ENCODE measurements at regions not wholly inside any gene's neighbourhood (a gene's known extent, or its start where the extent isn't known, plus 50 kb on each side); places are given as distances from the start of the nearest gene placed in this dataset.
"Not testable (repeated sequence)": the region's sequence is repeated elsewhere in the genome, so short reads cannot be mapped to it uniquely, and the experiment has no call there.

DNA sequence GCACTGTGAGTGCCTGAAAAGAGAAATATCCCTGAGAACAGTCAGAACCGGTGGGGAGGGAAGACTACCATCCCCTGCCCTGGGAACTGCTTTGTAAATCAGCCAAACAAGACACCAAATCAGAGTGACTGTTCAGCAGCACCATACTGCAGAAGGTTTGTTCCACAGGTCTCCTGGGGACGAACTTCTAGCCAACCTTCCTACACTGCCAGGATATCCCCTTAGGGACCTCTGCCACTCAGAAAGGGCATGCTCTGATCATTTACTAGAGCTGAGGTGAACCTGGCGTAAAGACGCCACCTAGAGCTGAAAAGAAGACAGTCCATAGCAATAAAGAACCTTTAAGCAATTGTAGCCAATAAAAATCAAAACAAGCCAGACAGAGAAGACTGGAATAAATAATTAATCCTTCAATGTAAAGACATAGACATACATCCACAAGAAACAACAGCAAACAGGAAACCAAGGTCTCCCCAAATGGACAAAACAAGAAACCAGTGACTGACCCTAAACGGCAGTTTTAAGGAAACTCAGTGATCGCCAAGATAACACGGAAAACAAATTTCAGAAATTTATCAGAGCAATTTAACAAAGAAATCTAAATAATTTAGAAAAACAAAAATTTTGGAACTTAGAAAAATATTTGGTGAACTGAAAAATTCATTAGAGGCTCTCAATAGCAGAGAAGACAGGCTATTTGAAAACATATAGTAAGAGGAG, 228.1 kb upstream of the AMIGO2 start (continued):
- TF ChIP-seq RAD21 (IDR thresholded peaks at IDR 0.05; ENCODE audit: low read length): peak; percentile 57
- peak; percentile 72 for TF ChIP-seq CTCF (IDR thresholded peaks at IDR 0.05)
- no peak for TF ChIP-seq YY1 (IDR thresholded peaks at IDR 0.05; ENCODE audit: low read depth)
- no peak for TF ChIP-seq SIN3A (IDR thresholded peaks at IDR 0.05; ENCODE audit: borderline replicate concordance, low read depth, low read length)
- TF ChIP-seq, protein P1, sequence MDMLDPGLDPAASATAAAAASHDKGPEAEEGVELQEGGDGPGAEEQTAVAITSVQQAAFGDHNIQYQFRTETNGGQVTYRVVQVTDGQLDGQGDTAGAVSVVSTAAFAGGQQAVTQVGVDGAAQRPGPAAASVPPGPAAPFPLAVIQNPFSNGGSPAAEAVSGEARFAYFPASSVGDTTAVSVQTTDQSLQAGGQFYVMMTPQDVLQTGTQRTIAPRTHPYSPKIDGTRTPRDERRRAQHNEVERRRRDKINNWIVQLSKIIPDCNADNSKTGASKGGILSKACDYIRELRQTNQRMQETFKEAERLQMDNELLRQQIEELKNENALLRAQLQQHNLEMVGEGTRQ (IDR thresholded peaks at IDR 0.05; ENCODE audit: borderline replicate concordance, low read depth, low read length): no peak
- no peak for TF ChIP-seq TEAD4 (IDR thresholded peaks at IDR 0.05; ENCODE audit: borderline replicate concordance, insufficient read depth)

DNA sequence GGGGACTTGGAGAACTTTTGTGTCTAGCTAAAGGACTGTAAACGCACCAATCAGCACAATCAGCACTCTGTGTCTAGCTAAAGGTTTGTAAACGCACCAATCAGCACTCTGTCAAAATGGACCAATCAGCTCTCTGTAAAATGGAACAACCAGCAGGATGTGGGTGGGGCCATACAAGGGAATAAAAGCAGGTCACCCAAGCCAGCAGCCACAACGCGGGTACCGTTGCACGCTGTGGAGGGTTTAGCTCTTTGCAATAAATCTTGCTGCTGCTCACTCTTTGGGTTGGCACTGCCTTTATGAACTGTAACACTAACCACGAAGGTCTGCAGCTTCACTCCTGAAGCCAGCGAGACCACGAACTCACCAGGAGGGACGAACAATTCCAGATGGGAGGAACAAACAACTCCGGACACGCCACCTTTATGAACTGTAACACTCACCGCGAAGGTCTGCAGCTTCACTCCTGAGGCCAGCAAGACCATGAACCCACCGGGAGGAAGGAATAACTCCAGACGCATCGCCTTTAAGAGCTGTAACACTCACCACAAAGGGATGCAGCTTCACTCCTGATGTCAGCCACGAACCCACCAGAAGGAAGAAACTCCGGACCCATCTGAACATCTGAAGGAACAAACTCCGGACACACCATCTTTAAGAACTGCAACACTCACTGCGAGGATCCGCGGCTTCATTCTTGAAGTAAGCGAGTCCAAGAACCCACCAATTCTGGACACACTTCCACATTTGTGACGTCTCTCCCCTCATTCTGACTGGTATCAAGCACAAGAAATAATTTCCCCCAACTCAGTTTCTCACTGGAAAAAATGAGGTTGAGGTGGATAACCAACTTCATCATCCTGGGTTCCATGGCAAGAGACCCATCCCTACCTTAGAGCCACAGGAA, 227.3 kb upstream of the AMIGO2 start:
- 48% methylated on average over 25 of the region's 25 CpGs for WGBS (ENCODE audit: low lambda C conversion rate)
- H3K9ac ChIP-seq; H4K20me1 ChIP-seq (ENCODE audit: insufficient read depth); DNase-seq; H3K9me2 ChIP-seq; H3K4me1 ChIP-seq (ENCODE audit: control insufficient read depth in 1 of 2, insufficient read depth in 2 of 2, low read depth in 1 of 2, low read length in 1 of 2); H2AFZ ChIP-seq (ENCODE audit: low read depth); H3K36me3 ChIP-seq (replicated peaks in 1 of 2; ENCODE audit: control insufficient read depth in 1 of 2, insufficient read depth in 2 of 2, low read length in 1 of 2); H3K4me3 ChIP-seq (ENCODE audit: low read depth in 2 of 2, low read length in 1 of 2); H3K79me2 ChIP-seq (ENCODE audit: insufficient read depth); H3K27ac ChIP-seq (ENCODE audit: low read depth in 2 of 2, low read length in 1 of 2); H3K4me2 ChIP-seq; H3K9me3 ChIP-seq; POLR2A ChIA-PET; H3F3A ChIP-seq (replicated peaks; ENCODE audit: insufficient read depth): not testable (repeated sequence)
- CTCF ChIA-PET: interaction anchor here (1.0 kb wide), 1 partner anchor 274 kb away, joined by 3 read pairs; no protein-coding TSS in a partner anchor
- H3K27me3 ChIP-seq (ENCODE audit: insufficient read depth): peaks cover 11% of the 10 kb centered on the region; the same call in 1 of the 2 replicates

- H3K4me2 ChIP-seq: no peak overlapping the region
- no peak overlapping the region for H3K4me3 ChIP-seq (ENCODE audit: low read depth in 2 of 2, low read length in 1 of 2)
- peaks cover 5% of the 10 kb centered on the region for H3F3A ChIP-seq (replicated peaks; ENCODE audit: insufficient read depth)
- H3K9me2 ChIP-seq: no peaks in the 10 kb centered on the region
- H3K27me3 ChIP-seq (ENCODE audit: insufficient read depth): peaks cover 11% of the 10 kb centered on the region; the same call in 1 of the 2 replicates
- H3K27ac ChIP-seq (ENCODE audit: low read depth in 2 of 2, low read length in 1 of 2): no peak overlapping the region
- no peaks in the 10 kb centered on the region for H3K4me1 ChIP-seq (ENCODE audit: control insufficient read depth in 1 of 2, insufficient read depth in 2 of 2, low read depth in 1 of 2, low read length in 1 of 2)
- 60% methylated on average over 21 of the region's 22 CpGs for WGBS (ENCODE audit: low lambda C conversion rate)
- no peaks in the 10 kb centered on the region for H4K20me1 ChIP-seq (ENCODE audit: insufficient read depth)
- H3K36me3 ChIP-seq (replicated peaks in 1 of 2; ENCODE audit: control insufficient read depth in 1 of 2, insufficient read depth in 2 of 2, low read length in 1 of 2): no peaks in the 10 kb centered on the region
- ChIA-PET CTCF (no interaction called here), POLR2A (no interaction called here)
- H3K79me2 ChIP-seq (ENCODE audit: insufficient read depth): no peaks in the 10 kb centered on the region
- H3K9me3 ChIP-seq: no peaks in the 10 kb centered on the region
- H2AFZ ChIP-seq (ENCODE audit: low read depth): no peak overlapping the region
- DNase-seq: no peak
- TF ChIP-seq TAF1 (IDR thresholded peaks at IDR 0.05; ENCODE audit: borderline replicate concordance, low read depth, low read length) (no peak), JUND (IDR thresholded peaks at IDR 0.05) (no peak), EZH2phosphoT487 (IDR thresholded peaks at IDR 0.05; ENCODE audit: borderline replicate concordance, low read depth) (no peak), MAX (IDR thresholded peaks at IDR 0.05; ENCODE audit: low read depth) (no peak), MXI1 (IDR thresholded peaks at IDR 0.05; ENCODE audit: low read depth, low read length) (no peak)
- TF ChIP-seq, protein P2, sequence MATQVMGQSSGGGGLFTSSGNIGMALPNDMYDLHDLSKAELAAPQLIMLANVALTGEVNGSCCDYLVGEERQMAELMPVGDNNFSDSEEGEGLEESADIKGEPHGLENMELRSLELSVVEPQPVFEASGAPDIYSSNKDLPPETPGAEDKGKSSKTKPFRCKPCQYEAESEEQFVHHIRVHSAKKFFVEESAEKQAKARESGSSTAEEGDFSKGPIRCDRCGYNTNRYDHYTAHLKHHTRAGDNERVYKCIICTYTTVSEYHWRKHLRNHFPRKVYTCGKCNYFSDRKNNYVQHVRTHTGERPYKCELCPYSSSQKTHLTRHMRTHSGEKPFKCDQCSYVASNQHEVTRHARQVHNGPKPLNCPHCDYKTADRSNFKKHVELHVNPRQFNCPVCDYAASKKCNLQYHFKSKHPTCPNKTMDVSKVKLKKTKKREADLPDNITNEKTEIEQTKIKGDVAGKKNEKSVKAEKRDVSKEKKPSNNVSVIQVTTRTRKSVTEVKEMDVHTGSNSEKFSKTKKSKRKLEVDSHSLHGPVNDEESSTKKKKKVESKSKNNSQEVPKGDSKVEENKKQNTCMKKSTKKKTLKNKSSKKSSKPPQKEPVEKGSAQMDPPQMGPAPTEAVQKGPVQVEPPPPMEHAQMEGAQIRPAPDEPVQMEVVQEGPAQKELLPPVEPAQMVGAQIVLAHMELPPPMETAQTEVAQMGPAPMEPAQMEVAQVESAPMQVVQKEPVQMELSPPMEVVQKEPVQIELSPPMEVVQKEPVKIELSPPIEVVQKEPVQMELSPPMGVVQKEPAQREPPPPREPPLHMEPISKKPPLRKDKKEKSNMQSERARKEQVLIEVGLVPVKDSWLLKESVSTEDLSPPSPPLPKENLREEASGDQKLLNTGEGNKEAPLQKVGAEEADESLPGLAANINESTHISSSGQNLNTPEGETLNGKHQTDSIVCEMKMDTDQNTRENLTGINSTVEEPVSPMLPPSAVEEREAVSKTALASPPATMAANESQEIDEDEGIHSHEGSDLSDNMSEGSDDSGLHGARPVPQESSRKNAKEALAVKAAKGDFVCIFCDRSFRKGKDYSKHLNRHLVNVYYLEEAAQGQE (IDR thresholded peaks at IDR 0.05; ENCODE audit: low read depth, low read length): no peak
- TF ChIP-seq, protein P1 (IDR thresholded peaks at IDR 0.05; ENCODE audit: borderline replicate concordance, low read depth, low read length): no peak
- H3K9ac ChIP-seq: no peak overlapping the region
These were observed 226.4 kb upstream of the AMIGO2 start for GRCh38 chr12:47306130-47306529.

Data from SK-N-SH (cell line).